Breast epithelium (tissue), 3 donors: ENCODE measurements at regions not wholly inside any gene's neighbourhood (a gene's known extent, or its start where the extent isn't known, plus 50 kb on each side); places are given as distances from the start of the nearest gene placed in this dataset.

ENCODE experiments used
- CTCF ChIP-seq, 3 donors: fragments of 450-650 bp; IDR thresholded peaks; one replicate each; pipeline ENCODE4 v1.5.1; 2016 to 2017; ENCODE audit warnings: antibody characterized with exemption in 3 of 3, mild to moderate bottlenecking in 3 of 3, moderate library complexity in 3 of 3
- POLR2A ChIP-seq: fragments of 450-650 bp; IDR thresholded peaks from one replicate; pipeline ENCODE4 v1.6.1; 2016; ENCODE audit warnings: antibody characterized with exemption, mild to moderate bottlenecking, moderate library complexity

DNA sequence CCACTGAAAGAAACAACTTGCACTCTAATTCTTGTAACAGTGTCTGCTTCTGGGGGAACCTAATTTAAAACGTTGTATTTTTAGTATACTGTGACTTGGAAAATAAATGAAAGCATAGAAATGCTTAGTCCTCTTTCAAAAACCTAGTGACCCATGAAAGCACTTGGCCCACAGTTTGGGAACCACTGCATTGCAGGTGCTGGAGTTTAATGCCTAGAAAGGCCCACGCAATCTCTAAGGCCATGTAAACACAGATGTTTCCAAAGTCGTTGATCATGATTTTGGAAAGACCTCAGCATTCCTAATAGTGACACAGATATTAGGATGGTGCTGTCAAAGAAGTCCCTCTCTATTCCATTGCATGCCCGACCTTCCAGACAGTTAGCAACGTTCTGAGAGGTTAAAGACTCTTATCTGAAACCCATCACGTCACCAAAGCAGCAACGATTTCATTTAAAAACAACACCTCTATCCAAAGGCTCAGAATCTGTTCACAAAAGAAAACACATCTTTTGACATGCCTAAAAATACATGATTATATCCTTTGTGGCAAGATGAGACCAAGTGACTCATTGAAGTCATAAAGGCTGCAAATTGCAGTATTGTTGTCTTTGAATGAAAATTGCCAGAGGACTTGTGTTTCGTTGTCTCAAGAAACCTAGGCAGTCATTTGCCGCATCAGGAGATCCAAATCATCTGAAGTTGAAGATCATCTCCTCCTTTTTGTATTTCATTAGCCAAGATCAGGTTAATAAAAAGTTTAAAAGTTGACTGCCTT is 328.0 kb upstream of the ZNF507 start:
- no peak for TF ChIP-seq CTCF (IDR thresholded peaks at IDR 0.05)
- TF ChIP-seq POLR2A: no peak
